ENCODE measurements at regions not wholly inside any gene's neighbourhood (a gene's known extent, or its start where the extent isn't known, plus 50 kb on each side); places are given as distances from the start of the nearest gene placed in this dataset.

DNA sequence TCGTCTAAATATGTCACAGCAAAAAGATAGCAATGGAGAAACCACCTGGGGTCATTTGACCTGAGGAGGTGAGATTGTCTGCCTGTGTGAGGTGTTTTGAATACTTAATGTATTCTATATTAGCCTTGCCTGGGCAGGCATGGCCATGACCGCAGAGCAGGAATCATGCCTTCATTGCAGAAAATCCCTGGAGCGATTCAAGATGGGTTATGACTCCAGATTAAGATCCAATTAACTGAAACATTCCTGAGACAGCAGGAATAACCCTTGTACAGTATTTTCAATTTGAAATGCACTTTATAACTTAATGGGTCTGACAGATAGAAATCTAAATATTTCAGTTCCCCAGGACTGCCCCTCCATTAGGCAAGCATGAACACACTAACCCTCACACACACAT is 227.3 kb upstream of the RAB6C start:
- DNase-seq (ENCODE audit: extremely low read depth, low read depth, low spot score): no peak

DNA sequence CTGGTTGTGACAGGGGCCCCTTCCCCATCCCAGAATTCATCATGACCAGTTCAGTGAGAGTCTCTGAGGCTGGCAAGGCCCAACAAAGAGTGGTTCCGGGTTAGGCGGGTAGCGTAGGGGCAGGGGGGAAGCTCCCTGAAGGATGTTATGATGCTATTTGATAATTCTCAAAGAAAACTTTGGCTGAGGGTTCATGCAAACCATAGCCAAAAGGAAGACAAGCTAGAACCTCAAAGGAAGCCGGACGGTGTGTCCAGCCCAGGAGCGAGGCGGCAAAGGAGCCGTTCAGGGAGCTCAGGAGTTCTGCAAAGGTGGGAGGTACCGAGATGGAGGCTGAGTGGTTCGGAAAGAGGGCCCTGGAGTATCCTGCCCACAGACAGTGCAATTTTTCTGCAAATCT is 226.8 kb upstream of the RAB6C start:
- no peak for DNase-seq (ENCODE audit: extremely low read depth, low read depth, low spot score)

DNA sequence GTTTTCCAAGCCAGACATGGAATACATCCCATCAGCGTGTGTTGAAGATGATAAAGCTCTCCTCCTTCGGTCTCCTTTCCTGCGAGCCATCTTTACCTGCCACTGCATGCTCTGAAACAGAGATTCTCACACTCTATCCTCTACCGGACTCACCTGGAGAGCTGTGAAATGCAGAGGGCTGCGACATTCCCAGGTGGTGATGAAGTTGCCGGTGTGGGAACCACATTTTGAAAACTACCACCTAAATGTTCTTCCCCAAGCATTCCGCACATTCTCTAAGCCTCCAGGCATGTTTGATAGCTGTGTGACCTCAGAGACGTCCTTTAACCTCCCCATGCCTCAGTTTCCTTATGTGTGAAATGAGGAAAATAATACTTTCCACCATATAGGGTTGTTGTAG is 226.2 kb upstream of the RAB6C start:
- DNase-seq (ENCODE audit: extremely low read depth, low read depth, low spot score): no peak

GRCh38 chr2:129754421-129754820 is 225.0 kb upstream of the RAB6C start:
- DNase-seq (ENCODE audit: extremely low read depth, low read depth, low spot score): no peak

- DNase-seq (ENCODE audit: extremely low read depth, low read depth, low spot score): no peak
Observed at GRCh38 chr2:129754831-129755230, 224.6 kb upstream of the RAB6C start.

- DNase-seq (ENCODE audit: extremely low read depth, low read depth, low spot score): no peak
Observed at GRCh38 chr2:129755786-129756185, 223.7 kb upstream of the RAB6C start.

DNA sequence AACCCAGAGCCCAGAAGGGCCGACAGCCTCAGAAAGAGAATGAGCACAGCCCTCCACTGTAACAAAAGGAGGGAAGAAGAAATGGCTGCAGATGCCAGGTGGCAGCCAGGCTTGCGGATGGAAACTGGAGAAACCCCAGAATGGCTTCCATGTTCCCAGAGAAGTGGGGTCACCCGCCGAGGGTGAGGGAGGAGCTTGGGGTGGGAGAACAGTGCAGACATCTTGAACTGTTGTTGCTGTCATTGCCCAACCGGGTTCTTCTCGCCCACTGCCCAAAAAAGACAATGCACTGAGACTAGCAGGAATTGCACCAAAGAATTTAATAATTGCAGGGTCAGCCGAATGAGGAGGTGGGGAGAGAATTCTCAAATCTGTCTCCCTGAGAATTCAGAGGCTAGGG is 223.2 kb upstream of the RAB6C start:
- no peak for DNase-seq (ENCODE audit: extremely low read depth, low read depth, low spot score)

DNA sequence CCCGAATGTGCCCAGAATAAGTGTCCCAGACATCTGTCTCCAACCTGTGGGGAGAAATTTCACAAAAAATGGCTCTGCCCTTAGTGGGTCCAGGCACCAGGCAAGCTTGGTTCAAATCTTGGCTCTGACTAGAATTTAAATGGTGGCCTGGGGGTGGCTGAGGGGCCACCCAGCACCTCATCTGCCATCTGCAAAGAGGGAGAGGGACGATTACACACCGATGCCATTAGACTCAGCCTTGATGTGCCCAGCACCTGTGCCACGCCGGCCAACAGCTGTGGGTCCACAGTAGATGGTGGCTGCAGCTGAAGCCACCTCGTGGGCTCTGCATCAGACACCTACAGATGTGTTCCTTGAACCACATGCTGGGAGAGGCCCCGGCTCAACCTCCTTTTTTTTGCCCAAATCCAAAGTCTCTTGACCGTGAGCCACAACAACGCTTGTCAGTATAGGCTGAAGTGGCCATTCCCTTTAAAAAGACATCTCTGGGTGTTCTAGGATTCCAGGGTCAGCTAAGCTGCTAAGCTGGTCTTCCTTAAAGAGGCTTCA is 222.0 kb upstream of the RAB6C start:
- DNase-seq (ENCODE audit: extremely low read depth, low read depth, low spot score): no peak

DNA sequence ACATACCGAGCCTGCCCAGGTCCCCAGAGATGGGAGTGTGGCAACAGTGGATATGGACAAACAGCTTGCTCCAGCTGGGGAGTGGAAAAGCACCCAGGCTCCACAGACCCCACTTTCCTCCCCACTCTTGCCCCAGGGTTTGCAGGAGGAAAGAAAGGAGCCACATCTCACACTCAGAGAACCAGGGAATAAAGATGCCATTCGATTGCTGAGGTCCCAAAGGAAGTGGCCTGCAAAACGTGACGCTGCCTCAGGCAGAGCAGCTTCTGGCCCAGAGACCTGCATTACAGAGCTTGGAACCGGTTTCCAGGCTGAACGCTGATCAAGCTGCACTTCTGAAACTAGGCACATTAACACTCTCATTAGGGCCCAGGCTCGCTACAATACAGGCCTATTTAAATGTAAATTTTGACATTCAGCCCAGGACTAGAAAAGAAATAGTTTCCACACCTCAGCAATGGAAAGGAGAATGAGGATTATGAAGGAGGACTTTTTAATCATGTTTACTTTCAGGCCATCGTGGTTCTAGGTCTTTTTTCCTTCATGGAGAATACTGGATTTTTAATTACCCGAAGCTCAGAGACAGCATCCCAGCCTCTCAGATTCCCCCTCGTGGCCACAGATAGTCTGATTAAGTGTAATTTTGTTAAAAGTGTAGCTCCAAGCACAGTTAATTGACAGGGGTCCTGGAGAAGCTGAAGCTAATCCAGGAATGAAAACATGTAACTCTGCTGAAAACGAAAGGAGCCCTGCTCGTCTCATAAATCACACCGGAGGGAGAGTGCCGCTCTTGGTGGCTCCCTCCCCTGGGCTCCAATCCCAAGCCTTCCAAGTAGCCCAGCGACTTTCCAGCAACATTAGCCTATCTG is 221.3 kb upstream of the RAB6C start:
- DNase-seq (ENCODE audit: extremely low read depth, low read depth, low spot score): no peak

DNA sequence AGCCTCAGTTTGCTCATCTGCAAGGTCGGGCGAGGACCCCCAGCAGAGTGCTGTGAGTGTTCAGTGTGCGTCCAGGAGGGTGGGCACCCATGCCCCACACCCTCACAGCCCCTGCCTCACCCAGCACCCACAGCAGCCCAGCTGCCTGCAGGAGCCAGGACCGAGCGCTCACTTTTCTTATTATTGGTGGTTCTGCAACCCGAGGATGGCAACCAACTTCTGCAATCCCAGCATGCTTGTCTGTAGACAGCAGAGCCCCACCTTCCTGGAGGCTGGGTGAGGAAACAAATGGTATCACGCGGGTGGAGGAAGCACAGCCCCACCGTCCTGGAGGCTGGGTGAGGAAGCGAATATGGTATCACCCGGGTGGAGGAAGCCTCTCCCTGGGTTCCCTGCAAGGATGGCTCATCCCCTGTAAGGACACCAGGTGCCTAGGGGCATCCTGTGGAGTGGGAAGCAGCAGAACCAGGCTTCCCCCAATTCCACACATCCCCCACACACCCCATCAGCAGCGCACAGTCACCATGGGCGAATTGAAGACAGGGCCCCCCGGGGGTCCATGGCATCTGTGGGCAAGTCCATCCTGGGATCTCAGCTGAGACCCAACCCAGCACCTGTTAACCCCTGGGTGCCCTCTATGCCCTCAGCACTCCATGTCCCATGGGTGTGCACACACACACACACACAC is 220.5 kb upstream of the RAB6C start:
- no peak for DNase-seq (ENCODE audit: extremely low read depth, low read depth, low spot score)

- no peak for DNase-seq (ENCODE audit: extremely low read depth, low read depth, low spot score)
Observed at GRCh38 chr2:129759472-129760010, 219.9 kb upstream of the RAB6C start.

GRCh38 chr2:129760669-129761068 is 218.8 kb upstream of the RAB6C start:
- DNase-seq (ENCODE audit: extremely low read depth, low read depth, low spot score): no peak

- no peak for DNase-seq (ENCODE audit: extremely low read depth, low read depth, low spot score)
Observed at GRCh38 chr2:129761569-129762021, 217.9 kb upstream of the RAB6C start.

DNA sequence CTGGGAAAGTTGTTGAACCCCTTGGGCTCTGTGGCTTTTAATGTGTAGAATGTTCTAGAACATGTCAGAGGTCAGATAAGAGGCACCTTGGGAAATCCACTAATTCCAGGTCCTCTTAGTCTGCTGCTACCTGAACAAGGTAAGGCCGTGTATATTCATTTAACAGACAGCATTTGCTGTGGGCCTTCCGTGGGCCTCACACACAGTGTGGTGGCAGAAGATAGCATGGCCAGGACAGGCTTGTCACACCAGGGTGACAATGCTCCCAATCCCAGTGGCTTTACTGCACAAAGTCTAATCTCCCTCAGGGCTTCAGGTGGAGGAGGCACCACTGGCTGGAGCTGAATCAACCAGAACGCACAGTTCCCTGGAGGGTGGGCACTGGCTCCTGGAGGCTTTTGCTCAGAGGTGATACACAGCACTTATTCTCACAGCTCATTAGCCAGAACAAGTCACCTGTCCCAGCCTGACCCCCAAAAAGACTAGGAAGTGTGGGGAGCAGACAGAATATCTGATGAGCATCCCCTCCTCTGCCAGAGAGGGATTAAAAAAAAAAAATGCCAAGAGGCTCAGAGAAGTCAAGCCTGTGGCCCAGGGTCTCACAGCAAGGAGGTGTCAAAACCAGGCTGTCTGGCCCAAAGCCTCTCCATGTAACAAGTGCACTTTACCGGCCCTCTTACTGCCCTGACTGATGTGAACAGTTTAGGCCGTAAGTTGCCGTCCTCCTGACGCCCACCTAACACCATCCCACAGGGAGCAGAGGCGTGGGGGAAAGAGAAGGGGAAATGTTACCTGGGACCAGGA is 216.9 kb upstream of the RAB6C start:
- no peak for DNase-seq (ENCODE audit: extremely low read depth, low read depth, low spot score)

DNA sequence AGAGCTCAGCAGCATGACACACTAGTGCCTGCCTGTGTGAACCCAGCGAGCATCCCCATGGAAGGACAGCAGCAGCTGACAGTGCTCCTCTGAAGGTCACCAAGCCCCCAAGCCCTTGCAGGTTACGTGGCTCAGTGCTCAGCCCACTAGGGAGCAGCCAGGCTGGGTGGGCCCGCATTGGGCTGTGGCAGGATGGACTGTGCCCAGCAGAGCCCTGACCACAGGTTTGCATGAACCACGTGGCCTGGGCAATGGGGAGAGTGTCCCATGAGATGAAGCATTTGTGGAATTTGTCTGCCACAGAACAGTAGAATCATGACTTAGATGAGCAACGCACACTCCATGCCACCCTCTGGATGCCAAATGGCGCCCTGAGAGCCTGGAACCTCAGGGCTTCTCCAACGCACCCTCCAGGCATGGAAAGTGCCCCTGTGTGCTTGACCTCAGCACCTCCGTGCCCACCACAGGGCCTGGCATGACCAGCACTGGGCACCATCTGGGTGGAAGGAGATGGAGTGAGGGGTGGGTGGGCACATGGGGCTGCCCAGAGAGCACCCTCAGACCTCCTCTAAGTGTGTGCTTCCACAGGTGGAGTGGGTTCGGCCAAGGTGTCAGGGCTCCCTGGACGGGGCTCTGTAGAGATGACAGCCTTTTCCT is 216.1 kb upstream of the RAB6C start:
- no peak for DNase-seq (ENCODE audit: extremely low read depth, low read depth, low spot score)

DNA sequence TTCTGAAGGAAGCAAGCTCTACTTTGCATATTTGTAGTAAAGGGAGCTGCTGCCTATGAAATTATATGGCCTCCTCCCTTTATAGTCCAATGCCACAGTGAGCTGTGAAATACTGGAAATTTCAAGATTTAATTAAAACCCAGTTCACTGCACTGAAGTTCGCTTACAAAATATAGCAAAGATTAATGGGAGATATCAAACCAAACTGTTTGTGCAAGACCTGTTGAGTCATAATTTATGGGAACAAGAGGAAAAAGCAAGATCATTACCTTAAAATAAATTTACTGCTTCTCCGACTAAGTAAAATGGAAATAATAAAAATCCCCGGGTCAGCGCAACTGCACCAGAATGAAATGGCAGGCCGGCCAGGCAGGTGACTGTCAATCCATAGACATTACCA is 215.5 kb upstream of the RAB6C start:
- no peak for DNase-seq (ENCODE audit: extremely low read depth, low read depth, low spot score)

GRCh38 chr2:129764376-129765325 is 214.8 kb upstream of the RAB6C start:
- no peak for DNase-seq (ENCODE audit: extremely low read depth, low read depth, low spot score)

- DNase-seq (ENCODE audit: extremely low read depth, low read depth, low spot score): no peak
Observed at GRCh38 chr2:129765326-129765677, 214.2 kb upstream of the RAB6C start.

- DNase-seq (ENCODE audit: extremely low read depth, low read depth, low spot score): no peak
Observed at GRCh38 chr2:129765678-129766351, 213.7 kb upstream of the RAB6C start.
